HG02870 (cell line): ENCODE measurements at regions not wholly inside any gene's neighbourhood (a gene's known extent, or its start where the extent isn't known, plus 50 kb on each side); places are given as distances from the start of the nearest gene placed in this dataset.
"Not testable (repeated sequence)": the region's sequence is repeated elsewhere in the genome, so short reads cannot be mapped to it uniquely, and the experiment has no call there.

Experiments used
- ATAC-seq: cut with Tn5 transposase; IDR thresholded peaks from one replicate; pipeline ENCODE4 v1.9.1; 2021; ENCODE audit warnings: mild to moderate bottlenecking, moderate library complexity; ENCODE audit not compliant: unreplicated experiment

- no peak for ATAC-seq
Measured at GRCh38 chr6:81909981-81910900, 157.8 kb upstream of the TENT5A start.

GRCh38 chr6:81909162-81909561, 156.7 kb upstream of the TENT5A start:
- no peak for ATAC-seq

GRCh38 chr6:81906709-81907204, 154.3 kb upstream of the TENT5A start:
- peak; percentile 80 for ATAC-seq

- ATAC-seq, result no peak
Measured at GRCh38 chr6:81906041-81906440, 153.6 kb upstream of the TENT5A start.

GRCh38 chr6:81901551-81901966, 149.1 kb upstream of the TENT5A start:
- no peak for ATAC-seq

GRCh38 chr6:81900616-81901015, 148.1 kb upstream of the TENT5A start:
- ATAC-seq, result peak; percentile 96

GRCh38 chr6:81897793-81898192, 145.3 kb upstream of the TENT5A start:
- no peak for ATAC-seq

- no peak for ATAC-seq
Measured at GRCh38 chr6:81896525-81897503, 144.3 kb upstream of the TENT5A start.

- ATAC-seq, result no peak
Measured at GRCh38 chr6:81895511-81896185, 143.2 kb upstream of the TENT5A start.

GRCh38 chr6:81894788-81895271, 142.3 kb upstream of the TENT5A start:
- no peak for ATAC-seq

GRCh38 chr6:81894306-81894705, 141.8 kb upstream of the TENT5A start:
- ATAC-seq, result no peak

- ATAC-seq, result no peak
Measured at GRCh38 chr6:81892891-81893290, 140.4 kb upstream of the TENT5A start.

GRCh38 chr6:81891874-81892273, 139.4 kb upstream of the TENT5A start:
- no peak for ATAC-seq

GRCh38 chr6:81890846-81891245, 138.4 kb upstream of the TENT5A start:
- no peak for ATAC-seq

- no peak for ATAC-seq
Measured at GRCh38 chr6:81889377-81890053, 137.0 kb upstream of the TENT5A start.

- not testable (repeated sequence) for ATAC-seq
Measured at GRCh38 chr6:81886909-81887308, 134.4 kb upstream of the TENT5A start.

GRCh38 chr6:81886157-81886556, 133.7 kb upstream of the TENT5A start:
- no peak for ATAC-seq

GRCh38 chr6:81881660-81882059, 129.2 kb upstream of the TENT5A start:
- no peak for ATAC-seq

- no peak for ATAC-seq
Measured at GRCh38 chr6:81878479-81878878, 126.0 kb upstream of the TENT5A start.

GRCh38 chr6:81876971-81877370, 124.5 kb upstream of the TENT5A start:
- ATAC-seq, result no peak
